Chondrocyte (in vitro differentiated cells): ENCODE measurements at regions not wholly inside any gene's neighbourhood (a gene's known extent, or its start where the extent isn't known, plus 50 kb on each side); places are given as distances from the start of the nearest gene placed in this dataset.

Experiments used
- DNase-seq: peaks from one replicate; pipeline ENCODE4 v3.0.0; 2021; ENCODE audit warnings: mixed read lengths, low spot score
- H3K27ac Mint-ChIP-seq: one replicate; pipeline ENCODE4 v1.8.0; 2021; ENCODE audit warnings: mild to moderate bottlenecking, moderate library complexity, mixed read lengths; ENCODE audit not compliant: unreplicated experiment
- H3K27me3 Mint-ChIP-seq: 2 replicates; pipeline ENCODE4 v1.8.0; 2021; ENCODE audit warnings: low read depth, mixed read lengths
- H3K36me3 Mint-ChIP-seq: 2 replicates; pipeline ENCODE4 v1.8.0; 2021; ENCODE audit warnings: low read depth, mixed read lengths
- H3K4me1 Mint-ChIP-seq: 2 replicates; pipeline ENCODE4 v1.8.0; 2021; ENCODE audit warnings: low read depth, mild to moderate bottlenecking, mixed read lengths
- H3K4me3 Mint-ChIP-seq: one replicate; pipeline ENCODE4 v1.8.0; 2021; ENCODE audit warnings: mild to moderate bottlenecking, moderate library complexity, mixed read lengths; ENCODE audit not compliant: unreplicated experiment
- H3K9me3 Mint-ChIP-seq: 2 replicates; pipeline ENCODE4 v1.8.0; 2021; ENCODE audit warnings: low read depth, mixed read lengths
- CTCF ChIP-seq: fragments of 200-600 bp; sonication (generic); IDR thresholded peaks from 2 replicates; pipeline ENCODE4 v1.5.0; 2021; ENCODE audit warnings: antibody characterized with exemption, mild to moderate bottlenecking, moderate library complexity

- H3K9me3 Mint-ChIP-seq, result peaks cover 7% of the 10 kb centered on the region
- TF ChIP-seq CTCF, result no peak
- H3K36me3 Mint-ChIP-seq, result peaks cover 2% of the 10 kb centered on the region
- no peak overlapping the region for H3K27ac Mint-ChIP-seq
- H3K27me3 Mint-ChIP-seq, result no peaks in the 10 kb centered on the region
- no peak for DNase-seq
- no peak overlapping the region for H3K4me3 Mint-ChIP-seq
- no peaks in the 10 kb centered on the region for H3K4me1 Mint-ChIP-seq
Measured at GRCh38 chr6:139839506-139840156, 465.2 kb upstream of the CITED2 start.

- H3K4me1 Mint-ChIP-seq, result peaks cover 17% of the 10 kb centered on the region
- H3K27ac Mint-ChIP-seq, result no peak overlapping the region
- H3K27me3 Mint-ChIP-seq, result no peaks in the 10 kb centered on the region
- no peak for DNase-seq
- no peak for TF ChIP-seq CTCF
- no peak overlapping the region for H3K4me3 Mint-ChIP-seq
- H3K36me3 Mint-ChIP-seq, result peaks cover 2% of the 10 kb centered on the region
- peaks cover 8% of the 10 kb centered on the region for H3K9me3 Mint-ChIP-seq
Measured at GRCh38 chr6:139834232-139834631, 459.8 kb upstream of the CITED2 start.

- Mint-ChIP-seq H3K4me1 (peaks cover 24% of the 10 kb centered on the region), H3K36me3 (peaks cover 2% of the 10 kb centered on the region), H3K27me3 (no peaks in the 10 kb centered on the region), H3K9me3 (peaks cover 5% of the 10 kb centered on the region), H3K27ac (no peak overlapping the region), H3K4me3 (no peak overlapping the region)
- no peak for TF ChIP-seq CTCF
- DNase-seq, result no peak
Measured at GRCh38 chr6:139833592-139833991, 459.1 kb upstream of the CITED2 start.

- Mint-ChIP-seq H3K4me3 (no peak overlapping the region), H3K27ac (no peak overlapping the region), H3K27me3 (no peaks in the 10 kb centered on the region), H3K9me3 (peaks cover 5% of the 10 kb centered on the region), H3K4me1 (peaks cover 24% of the 10 kb centered on the region), H3K36me3 (peaks cover 2% of the 10 kb centered on the region)
- no peak for DNase-seq
- no peak for TF ChIP-seq CTCF
Measured at GRCh38 chr6:139832493-139833305, 458.3 kb upstream of the CITED2 start.

- Mint-ChIP-seq H3K27me3 (no peaks in the 10 kb centered on the region), H3K4me1 (peaks cover 24% of the 10 kb centered on the region), H3K9me3 (peaks cover 3% of the 10 kb centered on the region), H3K27ac (no peak overlapping the region), H3K4me3 (no peak overlapping the region), H3K36me3 (no peaks in the 10 kb centered on the region)
- TF ChIP-seq CTCF, result no peak
- no peak for DNase-seq
Measured at GRCh38 chr6:139829576-139829975, 455.1 kb upstream of the CITED2 start.
